Epithelial cell of esophagus (primary cell): ENCODE measurements at regions not wholly inside any gene's neighbourhood (a gene's known extent, or its start where the extent isn't known, plus 50 kb on each side); places are given as distances from the start of the nearest gene placed in this dataset.

Experiments used
- DNase-seq: peaks from one replicate; pipeline ENCODE4 v3.0.0; 2010; ENCODE audit warnings: low read depth
- H3K4me3 ChIP-seq: 2 replicates; pipeline ENCODE4 v1.5.1; 2011; ENCODE audit warnings: mild to moderate bottlenecking, low read length, control low read depth
- CTCF ChIP-seq: IDR thresholded peaks from 2 replicates; pipeline ENCODE4 v1.5.1; 2011; ENCODE audit warnings: low read depth, mild to moderate bottlenecking, low read length, control low read depth, inconsistent platforms; ENCODE audit not compliant: insufficient read depth; ENCODE audit errors: missing control alignments

- no peak overlapping the region for H3K4me3 ChIP-seq
- DNase-seq: no peak
- TF ChIP-seq CTCF: no peak
Observed at GRCh38 chr21:16969636-16970035, 543.2 kb upstream of the CXADR start.

- no peak for TF ChIP-seq CTCF
- no peak for DNase-seq
- H3K4me3 ChIP-seq: no peak overlapping the region
Observed at GRCh38 chr21:16974060-16974459, 538.8 kb upstream of the CXADR start.

- TF ChIP-seq CTCF: no peak
- H3K4me3 ChIP-seq: no peak overlapping the region
- DNase-seq: peak; percentile 40
Observed at GRCh38 chr21:16976193-16976592, 536.6 kb upstream of the CXADR start.

GRCh38 chr21:16978309-16978895 is 534.4 kb upstream of the CXADR start:
- DNase-seq: no peak
- no peak overlapping the region for H3K4me3 ChIP-seq
- TF ChIP-seq CTCF: no peak

- no peak for TF ChIP-seq CTCF
- H3K4me3 ChIP-seq: no peak overlapping the region
- no peak for DNase-seq
Observed at GRCh38 chr21:16979574-16979973, 533.3 kb upstream of the CXADR start.

GRCh38 chr21:16983420-16983819 is 529.4 kb upstream of the CXADR start:
- no peak for TF ChIP-seq CTCF
- no peak overlapping the region for H3K4me3 ChIP-seq
- no peak for DNase-seq

GRCh38 chr21:16992448-16992847 is 520.4 kb upstream of the CXADR start:
- no peak for DNase-seq
- TF ChIP-seq CTCF: no peak
- H3K4me3 ChIP-seq: no peak overlapping the region
